ENCODE measurements at regions not wholly inside any gene's neighbourhood (a gene's known extent, or its start where the extent isn't known, plus 50 kb on each side); places are given as distances from the start of the nearest gene placed in this dataset.

GRCh38 chr4:188867796-188868195 is 728.6 kb downstream of the TRIML1 start:
- POLR2A ChIA-PET, result no interaction called here
- Histone ChIP-seq H3K36me3 (ENCODE audit: control insufficient read depth in 2 of 2, extremely low read depth in 1 of 2, insufficient read depth in 1 of 2, low read length in 1 of 2) (no peaks in the 10 kb centered on the region), H3K4me3 (ENCODE audit: control insufficient read depth in 1 of 2, extremely low read depth in 1 of 2, low read length in 1 of 2) (no peak overlapping the region), H3K4me1 (ENCODE audit: control insufficient read depth in 1 of 2, extremely low read depth in 1 of 2, insufficient read depth in 2 of 2, low read length in 2 of 2) (no peaks in the 10 kb centered on the region), H3K27me3 (replicated peaks in 1 of 2; ENCODE audit: control insufficient read depth in 2 of 2, extremely low read depth in 1 of 2, insufficient read depth in 2 of 2, low read length in 1 of 2) (no peaks in the 10 kb centered on the region), H3K27ac (ENCODE audit: low read length) (no peak overlapping the region), H3K9me3 (peaks cover 3% of the 10 kb centered on the region)
- H3K27me3 Mint-ChIP-seq, result no peaks in the 10 kb centered on the region
- no peak overlapping the region for H3K4me3 Mint-ChIP-seq
- CTCF ChIA-PET, result no interaction called here
- peaks cover 21 to 34% (median 28%) of the 10 kb centered on the region in 3 donors for H3K9me3 Mint-ChIP-seq
- no peaks in the 10 kb centered on the region for H3K36me3 Mint-ChIP-seq
- no peak for DNase-seq
- no peak for ATAC-seq (replicated peaks in 1 of 4)
- no peaks in the 10 kb centered on the region for H3K4me1 Mint-ChIP-seq
- no CpG with 5 or more reads among the region's 1 CpG for WGBS (ENCODE audit: insufficient coverage)
- no peak overlapping the region for H3K27ac Mint-ChIP-seq

GRCh38 chr4:188869581-188869980 is 730.3 kb downstream of the TRIML1 start:
- no peaks in the 10 kb centered on the region for H3K36me3 Mint-ChIP-seq
- ChIA-PET CTCF (no interaction called here), POLR2A (no interaction called here)
- ATAC-seq (replicated peaks in 1 of 4) (no peak), DNase-seq (no peak)
- no peak overlapping the region for H3K4me3 Mint-ChIP-seq
- no peak overlapping the region for H3K27ac Mint-ChIP-seq
- Histone ChIP-seq H3K4me3 (ENCODE audit: control insufficient read depth in 1 of 2, extremely low read depth in 1 of 2, low read length in 1 of 2) (no peak overlapping the region), H3K4me1 (ENCODE audit: control insufficient read depth in 1 of 2, extremely low read depth in 1 of 2, insufficient read depth in 2 of 2, low read length in 2 of 2) (no peaks in the 10 kb centered on the region), H3K27ac (ENCODE audit: low read length) (no peak overlapping the region), H3K9me3 (peaks cover 3% of the 10 kb centered on the region), H3K27me3 (replicated peaks in 1 of 2; ENCODE audit: control insufficient read depth in 2 of 2, extremely low read depth in 1 of 2, insufficient read depth in 2 of 2, low read length in 1 of 2) (no peaks in the 10 kb centered on the region), H3K36me3 (ENCODE audit: control insufficient read depth in 2 of 2, extremely low read depth in 1 of 2, insufficient read depth in 1 of 2, low read length in 1 of 2) (no peaks in the 10 kb centered on the region)
- no peaks in the 10 kb centered on the region for H3K4me1 Mint-ChIP-seq
- no peaks in the 10 kb centered on the region for H3K27me3 Mint-ChIP-seq
- peaks cover 19 to 24% (median 20%) of the 10 kb centered on the region in 3 donors for H3K9me3 Mint-ChIP-seq
- WGBS (ENCODE audit: insufficient coverage), result 87% methylated on average over 3 of the region's 8 CpGs

- no peak overlapping the region for H3K4me3 Mint-ChIP-seq
Observed at GRCh38 chr4:188872809-188873208, 733.6 kb downstream of the TRIML1 start.

GRCh38 chr4:188876881-188877280 is 737.6 kb downstream of the TRIML1 start:
- ChIA-PET CTCF (no interaction called here), POLR2A (no interaction called here)

More at GRCh38 chr4:188872809-188873208, 733.6 kb downstream of the TRIML1 start:
- Mint-ChIP-seq H3K36me3 (no peaks in the 10 kb centered on the region), H3K27ac (no peak overlapping the region), H3K9me3 (peaks cover 13 to 22% (median 18%) of the 10 kb centered on the region in 3 donors), H3K27me3 (no peaks in the 10 kb centered on the region), H3K4me1 (no peaks in the 10 kb centered on the region)
- Histone ChIP-seq H3K9me3 (peaks cover 3% of the 10 kb centered on the region), H3K27ac (ENCODE audit: low read length) (no peak overlapping the region), H3K27me3 (replicated peaks in 1 of 2; ENCODE audit: control insufficient read depth in 2 of 2, extremely low read depth in 1 of 2, insufficient read depth in 2 of 2, low read length in 1 of 2) (no peaks in the 10 kb centered on the region), H3K4me3 (ENCODE audit: control insufficient read depth in 1 of 2, extremely low read depth in 1 of 2, low read length in 1 of 2) (no peak overlapping the region), H3K36me3 (ENCODE audit: control insufficient read depth in 2 of 2, extremely low read depth in 1 of 2, insufficient read depth in 1 of 2, low read length in 1 of 2) (no peaks in the 10 kb centered on the region), H3K4me1 (ENCODE audit: control insufficient read depth in 1 of 2, extremely low read depth in 1 of 2, insufficient read depth in 2 of 2, low read length in 2 of 2) (no peaks in the 10 kb centered on the region)
- ChIA-PET POLR2A (no interaction called here), CTCF (no interaction called here)
- 90% methylated on average over 12 of the region's 13 CpGs for WGBS (ENCODE audit: insufficient coverage)
- ATAC-seq (replicated peaks in 1 of 4), result no peak
- DNase-seq, result no peak

GRCh38 chr4:188879598-188879997 is 740.4 kb downstream of the TRIML1 start:
- DNase-seq, result no peak
- no peak overlapping the region for H3K27ac Mint-ChIP-seq
- no peak overlapping the region for H3K4me3 Mint-ChIP-seq
- H3K9me3 Mint-ChIP-seq, result peaks cover 11 to 24% (median 20%) of the 10 kb centered on the region in 3 donors
- CTCF ChIA-PET, result no interaction called here
- Histone ChIP-seq H3K4me1 (ENCODE audit: control insufficient read depth in 1 of 2, extremely low read depth in 1 of 2, insufficient read depth in 2 of 2, low read length in 2 of 2) (no peaks in the 10 kb centered on the region), H3K27me3 (replicated peaks in 1 of 2; ENCODE audit: control insufficient read depth in 2 of 2, extremely low read depth in 1 of 2, insufficient read depth in 2 of 2, low read length in 1 of 2) (no peaks in the 10 kb centered on the region), H3K4me3 (ENCODE audit: control insufficient read depth in 1 of 2, extremely low read depth in 1 of 2, low read length in 1 of 2) (no peak overlapping the region), H3K27ac (ENCODE audit: low read length) (no peak overlapping the region), H3K9me3 (no peaks in the 10 kb centered on the region), H3K36me3 (ENCODE audit: control insufficient read depth in 2 of 2, extremely low read depth in 1 of 2, insufficient read depth in 1 of 2, low read length in 1 of 2) (no peaks in the 10 kb centered on the region)
- POLR2A ChIA-PET, result no interaction called here
- WGBS (ENCODE audit: insufficient coverage), result no CpG with 5 or more reads among the region's 2 CpGs
- H3K36me3 Mint-ChIP-seq, result no peaks in the 10 kb centered on the region
- no peaks in the 10 kb centered on the region for H3K27me3 Mint-ChIP-seq
- no peaks in the 10 kb centered on the region for H3K4me1 Mint-ChIP-seq
- no peak for ATAC-seq (replicated peaks in 1 of 4)

More at GRCh38 chr4:188876881-188877280, 737.6 kb downstream of the TRIML1 start:
- Histone ChIP-seq H3K4me1 (ENCODE audit: control insufficient read depth in 1 of 2, extremely low read depth in 1 of 2, insufficient read depth in 2 of 2, low read length in 2 of 2) (no peaks in the 10 kb centered on the region), H3K9me3 (no peaks in the 10 kb centered on the region), H3K27ac (ENCODE audit: low read length) (no peak overlapping the region), H3K36me3 (ENCODE audit: control insufficient read depth in 2 of 2, extremely low read depth in 1 of 2, insufficient read depth in 1 of 2, low read length in 1 of 2) (no peaks in the 10 kb centered on the region), H3K4me3 (ENCODE audit: control insufficient read depth in 1 of 2, extremely low read depth in 1 of 2, low read length in 1 of 2) (no peak overlapping the region), H3K27me3 (replicated peaks in 1 of 2; ENCODE audit: control insufficient read depth in 2 of 2, extremely low read depth in 1 of 2, insufficient read depth in 2 of 2, low read length in 1 of 2) (no peaks in the 10 kb centered on the region)
- 71% methylated on average over 1 of the region's 3 CpGs for WGBS (ENCODE audit: insufficient coverage)
- DNase-seq (no peak), ATAC-seq (replicated peaks in 1 of 4) (no peak)
- Mint-ChIP-seq H3K9me3 (peaks cover 11 to 16% (median 13%) of the 10 kb centered on the region in 3 donors), H3K36me3 (no peaks in the 10 kb centered on the region), H3K4me3 (no peak overlapping the region), H3K4me1 (no peaks in the 10 kb centered on the region), H3K27me3 (no peaks in the 10 kb centered on the region), H3K27ac (no peak overlapping the region)

- no peak for ATAC-seq (replicated peaks in 1 of 4)
- H3K27ac ChIP-seq (ENCODE audit: low read length), result no peak overlapping the region
- no peak overlapping the region for H3K4me3 ChIP-seq (ENCODE audit: control insufficient read depth in 1 of 2, extremely low read depth in 1 of 2, low read length in 1 of 2)
- no peak for DNase-seq
- no peaks in the 10 kb centered on the region for H3K4me1 ChIP-seq (ENCODE audit: control insufficient read depth in 1 of 2, extremely low read depth in 1 of 2, insufficient read depth in 2 of 2, low read length in 2 of 2)
- no peaks in the 10 kb centered on the region for H3K36me3 Mint-ChIP-seq
- no peak overlapping the region for H3K27ac Mint-ChIP-seq
- ChIA-PET POLR2A (no interaction called here), CTCF (no interaction called here)
- no CpG with 5 or more reads among the region's 2 CpGs for WGBS (ENCODE audit: insufficient coverage)
- no peaks in the 10 kb centered on the region for H3K27me3 Mint-ChIP-seq
- no peaks in the 10 kb centered on the region for H3K4me1 Mint-ChIP-seq
- H3K27me3 ChIP-seq (replicated peaks in 1 of 2; ENCODE audit: control insufficient read depth in 2 of 2, extremely low read depth in 1 of 2, insufficient read depth in 2 of 2, low read length in 1 of 2), result no peaks in the 10 kb centered on the region
- H3K9me3 ChIP-seq, result no peaks in the 10 kb centered on the region
- no peaks in the 10 kb centered on the region for H3K36me3 ChIP-seq (ENCODE audit: control insufficient read depth in 2 of 2, extremely low read depth in 1 of 2, insufficient read depth in 1 of 2, low read length in 1 of 2)
- peaks cover 5 to 39% (median 12%) of the 10 kb centered on the region in 3 donors for H3K9me3 Mint-ChIP-seq
- no peak overlapping the region for H3K4me3 Mint-ChIP-seq
Observed at GRCh38 chr4:188887905-188888304, 748.7 kb downstream of the TRIML1 start.

- Histone ChIP-seq H3K4me1 (ENCODE audit: control insufficient read depth in 1 of 2, extremely low read depth in 1 of 2, insufficient read depth in 2 of 2, low read length in 2 of 2) (no peaks in the 10 kb centered on the region), H3K9me3 (peaks cover 3% of the 10 kb centered on the region), H3K27me3 (replicated peaks in 1 of 2; ENCODE audit: control insufficient read depth in 2 of 2, extremely low read depth in 1 of 2, insufficient read depth in 2 of 2, low read length in 1 of 2) (no peaks in the 10 kb centered on the region), H3K27ac (ENCODE audit: low read length) (no peak overlapping the region), H3K4me3 (ENCODE audit: control insufficient read depth in 1 of 2, extremely low read depth in 1 of 2, low read length in 1 of 2) (no peak overlapping the region), H3K36me3 (ENCODE audit: control insufficient read depth in 2 of 2, extremely low read depth in 1 of 2, insufficient read depth in 1 of 2, low read length in 1 of 2) (no peaks in the 10 kb centered on the region)
- ATAC-seq (replicated peaks in 1 of 4), result no peak
- ChIA-PET POLR2A (no interaction called here), CTCF (no interaction called here)
- H3K27ac Mint-ChIP-seq, result no peak overlapping the region
- H3K36me3 Mint-ChIP-seq, result no peaks in the 10 kb centered on the region
- peaks cover 5 to 33% (median 17%) of the 10 kb centered on the region in 3 donors for H3K9me3 Mint-ChIP-seq
- no peak for DNase-seq
- no peak overlapping the region for H3K4me3 Mint-ChIP-seq
- WGBS (ENCODE audit: insufficient coverage), result no CpG with 5 or more reads among the region's 2 CpGs
- H3K4me1 Mint-ChIP-seq, result no peaks in the 10 kb centered on the region
- H3K27me3 Mint-ChIP-seq, result no peaks in the 10 kb centered on the region
Observed at GRCh38 chr4:188892837-188893236, 753.6 kb downstream of the TRIML1 start.

All from T-cell (primary cell).